ENCODE measurements at regions not wholly inside any gene's neighbourhood (a gene's known extent, or its start where the extent isn't known, plus 50 kb on each side); places are given as distances from the start of the nearest gene placed in this dataset.

GRCh38 chr13:85970727-85971126 is 171.5 kb upstream of the SLITRK6 start (continued):
- TF ChIP-seq TFE3 (CRISPR knock-in tag; IDR thresholded peaks at IDR 0.05), result no peak
- no peak for TF ChIP-seq CCNT2 (IDR thresholded peaks at IDR 0.05; ENCODE audit: borderline replicate concordance, extremely low read depth, insufficient read length, low read depth, low read length)
- TF ChIP-seq MCM2 (IDR thresholded peaks at IDR 0.05; ENCODE audit: low read depth), result no peak
- TF ChIP-seq GTF2B (IDR thresholded peaks at IDR 0.05; ENCODE audit: extremely low read depth, insufficient read length), result no peak
- TF ChIP-seq RREB1 (CRISPR knock-in tag; IDR thresholded peaks at IDR 0.05), result no peak
- TF ChIP-seq PCBP2 (IDR thresholded peaks at IDR 0.05; ENCODE audit: low read depth, low read length, poor library complexity, severe bottlenecking), result no peak
- TF ChIP-seq PHF20 (IDR thresholded peaks at IDR 0.05; ENCODE audit: partially characterized antibody), result no peak

Measured in K562 (cell line).